Activated CD8-positive, alpha-beta memory T cell treated with anti-CD3 and anti-CD28 coated beads for 24 hours (primary cell): ENCODE measurements at regions not wholly inside any gene's neighbourhood (a gene's known extent, or its start where the extent isn't known, plus 50 kb on each side); places are given as distances from the start of the nearest gene placed in this dataset.

Experiments
- DNase-seq: peaks from one replicate; pipeline ENCODE4 v3.0.0-alpha.2; 2020

- DNase-seq, result no peak
Measured at GRCh38 chr2:217467331-217467730, 535.5 kb downstream of the TNS1 start.

GRCh38 chr2:217466805-217467204, 536.0 kb downstream of the TNS1 start:
- DNase-seq, result no peak

- DNase-seq, result no peak
Measured at GRCh38 chr2:217466104-217466503, 536.7 kb downstream of the TNS1 start.

GRCh38 chr2:217465100-217465499, 537.7 kb downstream of the TNS1 start:
- DNase-seq, result no peak

- no peak for DNase-seq
Measured at GRCh38 chr2:217463402-217464075, 539.3 kb downstream of the TNS1 start.

- no peak for DNase-seq
Measured at GRCh38 chr2:217462121-217462520, 540.7 kb downstream of the TNS1 start.

- no peak for DNase-seq
Measured at GRCh38 chr2:217461674-217462073, 541.1 kb downstream of the TNS1 start.

GRCh38 chr2:217459680-217460405, 543.0 kb downstream of the TNS1 start:
- no peak for DNase-seq

- DNase-seq, result no peak
Measured at GRCh38 chr2:217459016-217459415, 543.8 kb downstream of the TNS1 start.

GRCh38 chr2:217456016-217456415, 546.8 kb downstream of the TNS1 start:
- DNase-seq, result no peak

GRCh38 chr2:217452928-217453327, 549.9 kb downstream of the TNS1 start:
- DNase-seq, result no peak

- DNase-seq, result no peak
Measured at GRCh38 chr2:217451666-217452065, 551.1 kb downstream of the TNS1 start.

- no peak for DNase-seq
Measured at GRCh38 chr2:217449444-217449843, 553.4 kb downstream of the TNS1 start.

GRCh38 chr2:217448860-217449259, 553.9 kb downstream of the TNS1 start:
- DNase-seq, result no peak

GRCh38 chr2:217445723-217446122, 557.1 kb downstream of the TNS1 start:
- no peak for DNase-seq

- DNase-seq, result no peak
Measured at GRCh38 chr2:217444932-217445331, 557.9 kb downstream of the TNS1 start.

GRCh38 chr2:217444509-217444908, 558.3 kb downstream of the TNS1 start:
- DNase-seq, result no peak

- DNase-seq, result no peak
Measured at GRCh38 chr2:217443601-217444000, 559.2 kb downstream of the TNS1 start.

- DNase-seq, result no peak
Measured at GRCh38 chr2:217440000-217440399, 562.8 kb downstream of the TNS1 start.

GRCh38 chr2:217438821-217439220, 564.0 kb downstream of the TNS1 start:
- DNase-seq, result no peak

- DNase-seq, result no peak
Measured at GRCh38 chr2:217438136-217438535, 564.7 kb downstream of the TNS1 start.

- no peak for DNase-seq
Measured at GRCh38 chr2:217437290-217437870, 565.4 kb downstream of the TNS1 start.

GRCh38 chr2:217436386-217436785, 566.4 kb downstream of the TNS1 start:
- DNase-seq, result no peak
